ENCODE measurements at regions not wholly inside any gene's neighbourhood (a gene's known extent, or its start where the extent isn't known, plus 50 kb on each side); places are given as distances from the start of the nearest gene placed in this dataset.
A peak's percentile ranks its signal among the peaks of the same experiment; 100 is the strongest.
"Not testable (repeated sequence)": the region's sequence is repeated elsewhere in the genome, so short reads cannot be mapped to it uniquely, and the experiment has no call there.

- Histone ChIP-seq H3K4me1 (ENCODE audit: control insufficient read depth, insufficient read depth, low read length) (peaks cover 23% of the 10 kb centered on the region), H3K4me3 (ENCODE audit: low read length) (no peak overlapping the region), H3K9ac (ENCODE audit: low read depth, low read length) (no peak overlapping the region), H3K4me2 (ENCODE audit: low read length) (no peak overlapping the region), H3K27me3 (ENCODE audit: control insufficient read depth, insufficient read depth, low read length) (no peaks in the 10 kb centered on the region), H3K9me3 (replicated peaks; ENCODE audit: low read length) (no peaks in the 10 kb centered on the region), H3K36me3 (ENCODE audit: insufficient read depth, low read length) (no peaks in the 10 kb centered on the region)
Measured at GRCh38 chr5:89560696-89561095, 677.7 kb upstream of the MEF2C start.

- H3K27me3 ChIP-seq (ENCODE audit: control insufficient read depth, insufficient read depth, low read length) = no peaks in the 10 kb centered on the region
- H3K36me3 ChIP-seq (ENCODE audit: insufficient read depth, low read length) = no peaks in the 10 kb centered on the region
- H3K4me3 ChIP-seq (ENCODE audit: low read length) = no peak overlapping the region
- no peak overlapping the region for H3K9ac ChIP-seq (ENCODE audit: low read depth, low read length)
- no peaks in the 10 kb centered on the region for H3K9me3 ChIP-seq (replicated peaks; ENCODE audit: low read length)
- H3K4me1 ChIP-seq (ENCODE audit: control insufficient read depth, insufficient read depth, low read length) = peaks cover 22% of the 10 kb centered on the region
- H3K4me2 ChIP-seq (ENCODE audit: low read length) = peak overlapping the region; percentile 42
Measured at GRCh38 chr5:89556215-89556913, 673.4 kb upstream of the MEF2C start.

GRCh38 chr5:89546657-89547056, 663.7 kb upstream of the MEF2C start:
- H3K4me2 ChIP-seq (ENCODE audit: low read length) = no peak overlapping the region
- H3K36me3 ChIP-seq (ENCODE audit: insufficient read depth, low read length) = no peaks in the 10 kb centered on the region
- no peaks in the 10 kb centered on the region for H3K9me3 ChIP-seq (replicated peaks; ENCODE audit: low read length)
- H3K4me1 ChIP-seq (ENCODE audit: control insufficient read depth, insufficient read depth, low read length) = peaks cover 6% of the 10 kb centered on the region
- no peak overlapping the region for H3K4me3 ChIP-seq (ENCODE audit: low read length)
- H3K27me3 ChIP-seq (ENCODE audit: control insufficient read depth, insufficient read depth, low read length) = no peaks in the 10 kb centered on the region
- no peak overlapping the region for H3K9ac ChIP-seq (ENCODE audit: low read depth, low read length)

- H3K4me1 ChIP-seq (ENCODE audit: control insufficient read depth, insufficient read depth, low read length) = peaks cover 6% of the 10 kb centered on the region
- H3K27me3 ChIP-seq (ENCODE audit: control insufficient read depth, insufficient read depth, low read length) = no peaks in the 10 kb centered on the region
- no peaks in the 10 kb centered on the region for H3K36me3 ChIP-seq (ENCODE audit: insufficient read depth, low read length)
- no peak overlapping the region for H3K4me3 ChIP-seq (ENCODE audit: low read length)
- H3K4me2 ChIP-seq (ENCODE audit: low read length) = no peak overlapping the region
- H3K9me3 ChIP-seq (replicated peaks; ENCODE audit: low read length) = no peaks in the 10 kb centered on the region
- H3K9ac ChIP-seq (ENCODE audit: low read depth, low read length) = no peak overlapping the region
Measured at GRCh38 chr5:89545626-89546025, 662.6 kb upstream of the MEF2C start.

GRCh38 chr5:89545076-89545475, 662.1 kb upstream of the MEF2C start:
- peaks cover 6% of the 10 kb centered on the region for H3K4me1 ChIP-seq (ENCODE audit: control insufficient read depth, insufficient read depth, low read length)
- H3K4me3 ChIP-seq (ENCODE audit: low read length) = no peak overlapping the region
- H3K4me2 ChIP-seq (ENCODE audit: low read length) = no peak overlapping the region
- no peaks in the 10 kb centered on the region for H3K27me3 ChIP-seq (ENCODE audit: control insufficient read depth, insufficient read depth, low read length)
- H3K36me3 ChIP-seq (ENCODE audit: insufficient read depth, low read length) = no peaks in the 10 kb centered on the region
- no peaks in the 10 kb centered on the region for H3K9me3 ChIP-seq (replicated peaks; ENCODE audit: low read length)
- H3K9ac ChIP-seq (ENCODE audit: low read depth, low read length) = no peak overlapping the region

- Histone ChIP-seq H3K27me3 (ENCODE audit: control insufficient read depth, insufficient read depth, low read length) (no peaks in the 10 kb centered on the region), H3K4me3 (ENCODE audit: low read length) (no peak overlapping the region), H3K4me2 (ENCODE audit: low read length) (no peak overlapping the region), H3K9ac (ENCODE audit: low read depth, low read length) (no peak overlapping the region), H3K36me3 (ENCODE audit: insufficient read depth, low read length) (no peaks in the 10 kb centered on the region), H3K9me3 (replicated peaks; ENCODE audit: low read length) (no peaks in the 10 kb centered on the region), H3K4me1 (ENCODE audit: control insufficient read depth, insufficient read depth, low read length) (peaks cover 8% of the 10 kb centered on the region)
Measured at GRCh38 chr5:89542736-89543135, 659.8 kb upstream of the MEF2C start.

GRCh38 chr5:89537800-89538199, 654.8 kb upstream of the MEF2C start:
- H3K4me2 ChIP-seq (ENCODE audit: low read length) = no peak overlapping the region

GRCh38 chr5:89536020-89536419, 653.0 kb upstream of the MEF2C start:
- Histone ChIP-seq H3K4me3 (ENCODE audit: low read length) (no peak overlapping the region), H3K4me2 (ENCODE audit: low read length) (no peak overlapping the region), H3K27me3 (ENCODE audit: control insufficient read depth, insufficient read depth, low read length) (no peaks in the 10 kb centered on the region), H3K9ac (ENCODE audit: low read depth, low read length) (no peak overlapping the region), H3K4me1 (ENCODE audit: control insufficient read depth, insufficient read depth, low read length) (peaks cover 21% of the 10 kb centered on the region), H3K36me3 (ENCODE audit: insufficient read depth, low read length) (no peaks in the 10 kb centered on the region), H3K9me3 (replicated peaks; ENCODE audit: low read length) (no peaks in the 10 kb centered on the region)

More at GRCh38 chr5:89537800-89538199, 654.8 kb upstream of the MEF2C start:
- Histone ChIP-seq H3K9ac (ENCODE audit: low read depth, low read length) (no peak overlapping the region), H3K27me3 (ENCODE audit: control insufficient read depth, insufficient read depth, low read length) (no peaks in the 10 kb centered on the region), H3K4me1 (ENCODE audit: control insufficient read depth, insufficient read depth, low read length) (peaks cover 21% of the 10 kb centered on the region), H3K36me3 (ENCODE audit: insufficient read depth, low read length) (no peaks in the 10 kb centered on the region), H3K9me3 (replicated peaks; ENCODE audit: low read length) (no peaks in the 10 kb centered on the region), H3K4me3 (ENCODE audit: low read length) (no peak overlapping the region)

- H3K9ac ChIP-seq (ENCODE audit: low read depth, low read length) = no peak overlapping the region
- no peaks in the 10 kb centered on the region for H3K27me3 ChIP-seq (ENCODE audit: control insufficient read depth, insufficient read depth, low read length)
- no peaks in the 10 kb centered on the region for H3K36me3 ChIP-seq (ENCODE audit: insufficient read depth, low read length)
- H3K9me3 ChIP-seq (replicated peaks; ENCODE audit: low read length) = no peaks in the 10 kb centered on the region
- H3K4me2 ChIP-seq (ENCODE audit: low read length) = no peak overlapping the region
- no peak overlapping the region for H3K4me3 ChIP-seq (ENCODE audit: low read length)
- peaks cover 21% of the 10 kb centered on the region for H3K4me1 ChIP-seq (ENCODE audit: control insufficient read depth, insufficient read depth, low read length)
Measured at GRCh38 chr5:89535411-89535810, 652.4 kb upstream of the MEF2C start.

- no peak overlapping the region for H3K4me3 ChIP-seq (ENCODE audit: low read length)
- H3K36me3 ChIP-seq (ENCODE audit: insufficient read depth, low read length) = no peaks in the 10 kb centered on the region
- H3K4me1 ChIP-seq (ENCODE audit: control insufficient read depth, insufficient read depth, low read length) = peaks cover 21% of the 10 kb centered on the region
- H3K4me2 ChIP-seq (ENCODE audit: low read length) = no peak overlapping the region
- no peaks in the 10 kb centered on the region for H3K9me3 ChIP-seq (replicated peaks; ENCODE audit: low read length)
- no peak overlapping the region for H3K9ac ChIP-seq (ENCODE audit: low read depth, low read length)
- H3K27me3 ChIP-seq (ENCODE audit: control insufficient read depth, insufficient read depth, low read length) = no peaks in the 10 kb centered on the region
Measured at GRCh38 chr5:89534331-89534730, 651.3 kb upstream of the MEF2C start.

- Histone ChIP-seq H3K4me1 (ENCODE audit: control insufficient read depth, insufficient read depth, low read length) (no peaks in the 10 kb centered on the region), H3K9ac (ENCODE audit: low read depth, low read length) (no peak overlapping the region), H3K4me3 (ENCODE audit: low read length) (no peak overlapping the region), H3K4me2 (ENCODE audit: low read length) (no peak overlapping the region), H3K27me3 (ENCODE audit: control insufficient read depth, insufficient read depth, low read length) (no peaks in the 10 kb centered on the region), H3K36me3 (ENCODE audit: insufficient read depth, low read length) (no peaks in the 10 kb centered on the region), H3K9me3 (replicated peaks; ENCODE audit: low read length) (no peaks in the 10 kb centered on the region)
Measured at GRCh38 chr5:89524785-89525184, 641.8 kb upstream of the MEF2C start.

GRCh38 chr5:89523867-89524266, 640.9 kb upstream of the MEF2C start:
- H3K4me2 ChIP-seq (ENCODE audit: low read length); H3K4me1 ChIP-seq (ENCODE audit: control insufficient read depth, insufficient read depth, low read length); H3K4me3 ChIP-seq (ENCODE audit: low read length); H3K27me3 ChIP-seq (ENCODE audit: control insufficient read depth, insufficient read depth, low read length); H3K9ac ChIP-seq (ENCODE audit: low read depth, low read length); H3K9me3 ChIP-seq (replicated peaks; ENCODE audit: low read length); H3K36me3 ChIP-seq (ENCODE audit: insufficient read depth, low read length): not testable (repeated sequence)
